Testis (tissue), 2 donors: ENCODE measurements at regions not wholly inside any gene's neighbourhood (a gene's known extent, or its start where the extent isn't known, plus 50 kb on each side); places are given as distances from the start of the nearest gene placed in this dataset.

Experiments
- CTCF ChIP-seq, 3 experiments: fragments of 450-650 bp in 2 of 3; fragments of 200-600 bp in 1 of 3; sonication (generic) in 1 of 3; IDR thresholded peaks; one replicate each; pipeline ENCODE4 v1.5.1; 2016 to 2019; ENCODE audit warnings: antibody characterized with exemption in 3 of 3, mild to moderate bottlenecking in 2 of 3, moderate library complexity in 1 of 3
- POLR2A ChIP-seq: fragments of 450-650 bp; IDR thresholded peaks from one replicate; pipeline ENCODE4 v1.6.1; 2017; ENCODE audit warnings: antibody characterized with exemption, mild to moderate bottlenecking, moderate library complexity

DNA sequence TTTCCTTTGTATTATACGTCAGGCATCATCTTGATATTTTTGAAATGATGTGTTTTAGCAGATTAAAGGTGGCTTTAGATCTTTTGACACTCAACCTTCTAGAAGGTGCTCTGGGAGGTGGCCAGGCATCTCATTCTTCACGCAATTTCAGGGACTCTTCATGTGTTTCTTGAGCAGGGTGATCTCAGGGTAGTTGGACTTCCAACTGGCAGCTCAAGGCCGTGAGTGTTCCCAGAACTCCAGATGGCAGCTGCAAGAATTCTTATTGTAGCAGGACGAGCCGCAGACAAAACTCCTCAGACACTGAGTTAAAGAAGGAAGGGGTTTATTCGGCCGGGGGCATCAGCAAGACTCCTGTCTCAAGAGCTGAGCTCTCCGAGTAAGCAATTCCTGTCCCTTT lies 82.5 kb upstream of the UBAC2 start:
- no peak for TF ChIP-seq CTCF (IDR thresholded peaks at IDR 0.05)
- TF ChIP-seq POLR2A: no peak
